Liver (tissue), 8 donors: ENCODE measurements at regions not wholly inside any gene's neighbourhood (a gene's known extent, or its start where the extent isn't known, plus 50 kb on each side); places are given as distances from the start of the nearest gene placed in this dataset.

Experiments
- DNase-seq: peaks from one replicate; pipeline ENCODE4 v3.0.0-alpha.2; 2017; ENCODE audit warnings: low spot score
- H3K27ac ChIP-seq, 2 donors: one replicate each; pipeline ENCODE4 v1.7.0; 2013; ENCODE audit warnings: inconsistent platforms in 2 of 2, low read length in 2 of 2, control low read depth in 1 of 2, low read depth in 1 of 2, mild to moderate bottlenecking in 1 of 2
- H3K27me3 ChIP-seq, 4 donors: one replicate each; pipeline versions ENCODE4 v1.6.1 to v1.7.0; 2013; ENCODE audit warnings: low read length in 3 of 4, inconsistent platforms in 1 of 4, mild to moderate bottlenecking in 1 of 4, moderate library complexity in 1 of 4; ENCODE audit not compliant: control insufficient read depth in 4 of 4, insufficient read depth in 4 of 4
- H3K36me3 ChIP-seq, 4 donors: one replicate each; pipeline versions ENCODE4 v1.6.1 to v1.7.0; 2013; ENCODE audit warnings: low read length in 3 of 4, mild to moderate bottlenecking in 3 of 4, low read depth in 1 of 4, moderate library complexity in 1 of 4; ENCODE audit not compliant: control insufficient read depth in 4 of 4, insufficient read depth in 3 of 4
- H3K4me1 ChIP-seq, 4 donors: one replicate each; pipeline versions ENCODE4 v1.6.1 to v1.7.0; 2013; ENCODE audit warnings: low read length in 3 of 4, mild to moderate bottlenecking in 3 of 4, moderate library complexity in 1 of 4; ENCODE audit not compliant: control insufficient read depth in 4 of 4, insufficient read depth in 4 of 4
- H3K4me3 ChIP-seq, 3 donors: one replicate each; pipeline versions ENCODE4 v1.6.1 to v1.7.0; 2013; ENCODE audit warnings: low read length in 3 of 3, control low read depth in 1 of 3, low read depth in 1 of 3, mild to moderate bottlenecking in 1 of 3
- H3K9ac ChIP-seq, 2 donors: one replicate each; pipeline ENCODE4 v1.7.0; 2013; ENCODE audit warnings: low read length in 2 of 2, mild to moderate bottlenecking in 2 of 2, moderate library complexity in 2 of 2, control low read depth in 1 of 2, low read depth in 1 of 2
- H3K9me3 ChIP-seq, 4 donors: one replicate each; pipeline versions ENCODE4 v1.6.1 to v1.7.0; 2013; ENCODE audit warnings: low read length in 3 of 4; ENCODE audit not compliant: control insufficient read depth in 4 of 4
- ATF3 ChIP-seq: IDR thresholded peaks from 2 replicates; pipeline ENCODE4 v1.6.1; 2016; ENCODE audit warnings: antibody characterized with exemption
- CTCF ChIP-seq: fragments of 150-350 bp; IDR thresholded peaks from 2 replicates; pipeline ENCODE4 v1.5.1; 2017; ENCODE audit warnings: improper control_type of control experiment, low read depth, low read length; ENCODE audit not compliant: missing input control
- EGR1 ChIP-seq, 2 donors: IDR thresholded peaks; 2 replicates each; pipeline ENCODE4 v1.6.1; 2016 to 2018; ENCODE audit warnings: antibody characterized with exemption in 2 of 2, low read depth in 2 of 2
- FOXA1 ChIP-seq: IDR thresholded peaks from 2 replicates; pipeline ENCODE4 v1.6.1; 2016; ENCODE audit warnings: antibody characterized with exemption
- FOXA2 ChIP-seq: IDR thresholded peaks from 2 replicates; pipeline ENCODE4 v1.6.1; 2016; ENCODE audit warnings: antibody characterized with exemption
- GABPA ChIP-seq, 2 donors: IDR thresholded peaks in 1 of 2; conservative IDR thresholded peaks in 1 of 2; 2 replicates each; pipeline ENCODE4 v1.6.1; 2016; ENCODE audit warnings: antibody characterized with exemption in 2 of 2, mild to moderate bottlenecking in 1 of 2, moderate library complexity in 1 of 2
- HNF4A ChIP-seq, 2 donors: conservative IDR thresholded peaks; 2 replicates each; pipeline ENCODE4 v1.6.1; 2016; ENCODE audit warnings: antibody characterized with exemption in 2 of 2, mild to moderate bottlenecking in 2 of 2
- HNF4G ChIP-seq: IDR thresholded peaks from 2 replicates; pipeline ENCODE4 v1.6.1; 2016; ENCODE audit warnings: antibody characterized with exemption
- JUND ChIP-seq, 2 donors: IDR thresholded peaks; 2 replicates each; pipeline ENCODE4 v1.6.1; 2016; ENCODE audit warnings: antibody characterized with exemption in 2 of 2
- MAX ChIP-seq: IDR thresholded peaks from 2 replicates; pipeline ENCODE4 v1.6.1; 2016; ENCODE audit warnings: antibody characterized with exemption
- NR2F2 ChIP-seq: IDR thresholded peaks from 2 replicates; pipeline ENCODE4 v1.6.1; 2016; ENCODE audit warnings: antibody characterized with exemption
- RAD21 ChIP-seq, 2 donors: IDR thresholded peaks; 2 replicates each; pipeline ENCODE4 v1.6.1; 2016; ENCODE audit warnings: antibody characterized with exemption in 2 of 2, mild to moderate bottlenecking in 2 of 2
- REST ChIP-seq: IDR thresholded peaks from 2 replicates; pipeline ENCODE4 v1.6.1; 2016; ENCODE audit warnings: antibody characterized with exemption, mild to moderate bottlenecking
- RXRA ChIP-seq, 2 donors: IDR thresholded peaks; 2 replicates each; pipeline ENCODE4 v1.6.1; 2017 to 2018; ENCODE audit warnings: antibody characterized with exemption in 2 of 2, mild to moderate bottlenecking in 1 of 2
- SP1 ChIP-seq: IDR thresholded peaks from 2 replicates; pipeline ENCODE4 v1.6.1; 2018; ENCODE audit warnings: antibody characterized with exemption, mild to moderate bottlenecking
- TAF1 ChIP-seq: conservative IDR thresholded peaks from 2 replicates; pipeline ENCODE4 v1.6.1; 2016; ENCODE audit warnings: antibody characterized with exemption, mild to moderate bottlenecking
- YY1 ChIP-seq: IDR thresholded peaks from 2 replicates; pipeline ENCODE4 v1.6.1; 2016; ENCODE audit warnings: antibody characterized with exemption, mild to moderate bottlenecking
- ZBTB33 ChIP-seq: IDR thresholded peaks from 2 replicates; pipeline ENCODE4 v1.6.1; 2016; ENCODE audit warnings: antibody characterized with exemption
- WGBS: extraction: QIAGEN DNeasy Blood & Tissue Kit; methylation state at CpG from one replicate; pipeline ENCODE4 v1.1.7; 2013; 5-methylcytosine and 5-hydroxymethylcytosine counted together
- donor health status: healthy.
- donor health status: healthy.
- donor health status: healthy.
- donor health status: healthy.
- donor health status: healthy.

- WGBS: 63% methylated on average over 3 of the region's 3 CpGs
Observed at GRCh38 chr5:8461543-8461942, 592.6 kb downstream of the MTRR start.

More at GRCh38 chr5:8461543-8461942, 592.6 kb downstream of the MTRR start:
- no peak for DNase-seq
- Histone ChIP-seq H3K9ac (no peak overlapping the region), H3K27ac (no peak overlapping the region), H3K9me3 (no peaks in the 10 kb centered on the region), H3K27me3 (no peaks in the 10 kb centered on the region), H3K4me3 (no peak overlapping the region), H3K4me1 (peaks cover 0 to 12% (median 3%) of the 10 kb centered on the region in 4 donors), H3K36me3 (peaks cover 0 to 3% (median 0%) of the 10 kb centered on the region in 4 donors)
- TF ChIP-seq GABPA (IDR thresholded peaks at IDR 0.05 in 1 of 2, conservative IDR thresholded peaks at IDR 0.05 in 1 of 2) (no peak), REST (no peak), ZBTB33 (no peak), CTCF (no peak), FOXA1 (no peak), EGR1 (IDR thresholded peaks at IDR 0.05; ENCODE audit: low read depth in 2 of 2) (no peak), RAD21 (IDR thresholded peaks at IDR 0.05) (no peak), HNF4A (conservative IDR thresholded peaks at IDR 0.05) (no peak), SP1 (no peak), ATF3 (no peak), FOXA2 (no peak), RXRA (IDR thresholded peaks at IDR 0.05) (no peak), HNF4G (no peak), TAF1 (no peak), MAX (no peak), JUND (IDR thresholded peaks at IDR 0.05) (no peak), NR2F2 (no peak), YY1 (no peak)
